ENCODE measurements at regions not wholly inside any gene's neighbourhood (a gene's known extent, or its start where the extent isn't known, plus 50 kb on each side); places are given as distances from the start of the nearest gene placed in this dataset.

GRCh38 chr3:13218541-13218908 is 145.3 kb upstream of the IQSEC1 start:
- no peak overlapping the region for H3K4me3 ChIP-seq
- intact Hi-C loops (cut with DNase I), result no loop called here
- peaks cover 0 to 26% (median 0%) of the 10 kb centered on the region in 4 donors for H3K4me1 ChIP-seq
- no peak overlapping the region for H3K27ac ChIP-seq
- H3K9me3 ChIP-seq, result no peaks in the 10 kb centered on the region
- DNase-seq (peak in 1 of 3 donors; percentile 22), ATAC-seq (no peak)
- TF ChIP-seq, protein P1, sequence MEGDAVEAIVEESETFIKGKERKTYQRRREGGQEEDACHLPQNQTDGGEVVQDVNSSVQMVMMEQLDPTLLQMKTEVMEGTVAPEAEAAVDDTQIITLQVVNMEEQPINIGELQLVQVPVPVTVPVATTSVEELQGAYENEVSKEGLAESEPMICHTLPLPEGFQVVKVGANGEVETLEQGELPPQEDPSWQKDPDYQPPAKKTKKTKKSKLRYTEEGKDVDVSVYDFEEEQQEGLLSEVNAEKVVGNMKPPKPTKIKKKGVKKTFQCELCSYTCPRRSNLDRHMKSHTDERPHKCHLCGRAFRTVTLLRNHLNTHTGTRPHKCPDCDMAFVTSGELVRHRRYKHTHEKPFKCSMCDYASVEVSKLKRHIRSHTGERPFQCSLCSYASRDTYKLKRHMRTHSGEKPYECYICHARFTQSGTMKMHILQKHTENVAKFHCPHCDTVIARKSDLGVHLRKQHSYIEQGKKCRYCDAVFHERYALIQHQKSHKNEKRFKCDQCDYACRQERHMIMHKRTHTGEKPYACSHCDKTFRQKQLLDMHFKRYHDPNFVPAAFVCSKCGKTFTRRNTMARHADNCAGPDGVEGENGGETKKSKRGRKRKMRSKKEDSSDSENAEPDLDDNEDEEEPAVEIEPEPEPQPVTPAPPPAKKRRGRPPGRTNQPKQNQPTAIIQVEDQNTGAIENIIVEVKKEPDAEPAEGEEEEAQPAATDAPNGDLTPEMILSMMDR (IDR thresholded peaks at IDR 0.05), result no peak
- TF ChIP-seq POLR2A (IDR thresholded peaks at IDR 0.05), result no peak
- H3K36me3 ChIP-seq, result no peaks in the 10 kb centered on the region
- H3K27me3 ChIP-seq, result no peaks in the 10 kb centered on the region
- WGBS (ENCODE audit: insufficient coverage, low coverage, low lambda C conversion rate, missing lambda C conversion rate), result 60% methylated on average over 1 of the region's 4 CpGs

DNA sequence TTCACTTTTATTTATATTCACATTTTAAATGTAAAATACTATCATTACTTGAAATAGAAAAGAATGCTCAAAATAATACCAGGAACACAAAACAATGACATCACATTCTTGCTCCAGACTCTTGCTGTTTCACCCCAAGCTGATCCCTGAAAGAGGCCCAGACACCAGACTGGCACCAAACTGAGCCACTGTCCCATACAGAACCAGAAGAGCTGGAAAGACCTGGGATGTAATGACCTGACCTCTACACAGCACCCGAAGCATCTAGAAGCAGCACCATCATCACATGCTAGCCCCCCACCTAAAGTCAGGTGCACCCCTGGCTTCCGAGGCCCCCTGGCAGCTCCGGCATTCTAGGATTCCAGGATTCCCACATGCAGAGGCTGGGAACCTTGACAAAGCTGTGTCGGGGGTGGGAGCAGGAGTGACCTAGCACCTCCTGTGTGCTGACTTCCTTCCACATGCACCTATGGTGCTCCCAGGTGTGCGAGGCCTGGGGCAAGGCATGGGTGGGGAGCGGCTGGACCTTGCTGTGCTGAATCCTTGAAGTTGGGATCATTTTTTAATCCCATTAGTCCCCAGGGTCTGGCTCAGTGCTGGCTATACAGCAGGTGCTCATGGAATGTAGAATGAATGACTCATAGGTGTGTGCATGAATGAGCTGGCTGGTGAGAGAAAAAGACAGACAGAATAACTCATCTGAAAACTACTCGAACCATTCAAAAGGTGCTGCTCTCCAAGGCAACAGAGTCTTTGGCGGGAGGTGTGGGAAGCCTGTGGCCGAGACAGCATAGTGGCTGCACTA is 144.7 kb upstream of the IQSEC1 start:
- no peaks in the 10 kb centered on the region for H3K36me3 ChIP-seq
- DNase-seq, result peak in 2 of 3 donors; percentile 13 to 15
- no peak overlapping the region for H3K4me3 ChIP-seq
- no peak overlapping the region for H3K27ac ChIP-seq
- no peaks in the 10 kb centered on the region for H3K9me3 ChIP-seq
- H3K4me1 ChIP-seq, result peaks cover 0 to 21% (median 0%) of the 10 kb centered on the region in 4 donors
- intact Hi-C loops (cut with DNase I), result no loop called here
- TF ChIP-seq, protein P1 (IDR thresholded peaks at IDR 0.05), result no peak
- no peak for TF ChIP-seq POLR2A (IDR thresholded peaks at IDR 0.05)
- no peaks in the 10 kb centered on the region for H3K27me3 ChIP-seq
- WGBS (ENCODE audit: insufficient coverage, low coverage, low lambda C conversion rate, missing lambda C conversion rate), result 73% methylated on average over 8 of the region's 9 CpGs
- ATAC-seq, result no peak

DNA sequence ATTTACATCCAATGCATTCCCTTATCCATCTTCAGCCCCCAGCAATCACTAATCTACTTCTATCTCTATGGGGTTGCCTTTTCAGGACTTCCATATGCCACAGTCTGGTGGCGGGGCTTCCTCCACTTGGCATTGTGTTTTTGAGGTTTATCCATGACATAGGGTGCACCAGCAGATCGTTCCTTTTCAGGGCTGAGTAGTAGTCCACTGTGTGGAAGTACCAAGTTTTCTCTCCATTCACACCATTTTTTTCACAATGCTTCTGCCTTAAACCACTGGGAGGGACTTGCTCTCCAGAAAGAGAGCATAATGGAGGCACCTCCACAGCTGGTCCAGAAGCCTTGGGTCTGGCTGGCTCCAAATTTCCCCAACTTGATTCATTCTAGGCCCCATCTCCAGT is 144.0 kb upstream of the IQSEC1 start:
- H3K9me3 ChIP-seq, result no peaks in the 10 kb centered on the region
- H3K27ac ChIP-seq, result no peak overlapping the region
- 77% methylated on average over 2 of the region's 2 CpGs for WGBS (ENCODE audit: insufficient coverage, low coverage, low lambda C conversion rate, missing lambda C conversion rate)
- H3K36me3 ChIP-seq, result no peaks in the 10 kb centered on the region
- no peak overlapping the region for H3K4me3 ChIP-seq
- H3K27me3 ChIP-seq, result no peaks in the 10 kb centered on the region
- no peak for TF ChIP-seq POLR2A (IDR thresholded peaks at IDR 0.05)
- ATAC-seq, result no peak
- peaks cover 0 to 21% (median 0%) of the 10 kb centered on the region in 4 donors for H3K4me1 ChIP-seq
- no peak for DNase-seq
- intact Hi-C loops (cut with DNase I), result no loop called here

GRCh38 chr3:13215940-13216546 is 142.8 kb upstream of the IQSEC1 start:
- ATAC-seq (peak; percentile 34 to 79 (median 78)), DNase-seq (peak; percentile 36 to 76 (median 52))
- peaks cover 0 to 26% (median 0%) of the 10 kb centered on the region in 4 donors for H3K4me1 ChIP-seq
- H3K9me3 ChIP-seq, result no peaks in the 10 kb centered on the region
- TF ChIP-seq, protein P1 (IDR thresholded peaks at IDR 0.05), result no peak
- no peak for TF ChIP-seq POLR2A (IDR thresholded peaks at IDR 0.05)
- intact Hi-C loops (cut with DNase I), result no loop called here
- WGBS (ENCODE audit: insufficient coverage, low coverage, low lambda C conversion rate, missing lambda C conversion rate), result 18% methylated on average over 3 of the region's 8 CpGs
- no peak overlapping the region for H3K27ac ChIP-seq
- no peaks in the 10 kb centered on the region for H3K27me3 ChIP-seq
- H3K4me3 ChIP-seq, result no peak overlapping the region
- no peaks in the 10 kb centered on the region for H3K36me3 ChIP-seq

GRCh38 chr3:13214847-13215472 is 141.7 kb upstream of the IQSEC1 start:
- peak in 1 of 4 donors; percentile 11 for ATAC-seq
- intact Hi-C loops (cut with DNase I), result no loop called here
- WGBS (ENCODE audit: insufficient coverage, low coverage, low lambda C conversion rate, missing lambda C conversion rate), result 61% methylated on average over 6 of the region's 15 CpGs

More at GRCh38 chr3:13214847-13215472, 141.7 kb upstream of the IQSEC1 start:
- Histone ChIP-seq H3K27ac (no peak overlapping the region), H3K27me3 (no peaks in the 10 kb centered on the region), H3K4me3 (no peak overlapping the region), H3K4me1 (peaks cover 0 to 22% (median 0%) of the 10 kb centered on the region in 4 donors), H3K9me3 (no peaks in the 10 kb centered on the region), H3K36me3 (no peaks in the 10 kb centered on the region)
- peak in 2 of 3 donors; percentile 47 to 75 for DNase-seq
- TF ChIP-seq, protein P1 (IDR thresholded peaks at IDR 0.05), result no peak
- TF ChIP-seq POLR2A (IDR thresholded peaks at IDR 0.05), result no peak

Data from right lobe of liver (tissue), 6 donors.